A673 (cell line): ENCODE measurements at regions not wholly inside any gene's neighbourhood (a gene's known extent, or its start where the extent isn't known, plus 50 kb on each side); places are given as distances from the start of the nearest gene placed in this dataset.

Experiments used
- EZH2 ChIP-seq: fragments of 200-600 bp; sonication (generic); IDR thresholded peaks from 2 replicates; pipeline ENCODE4 v1.6.1; 2017; ENCODE audit warnings: borderline replicate concordance, low read depth, mild to moderate bottlenecking, mixed read lengths, antibody characterized with exemption, low read length; ENCODE audit not compliant: poor library complexity, severe bottlenecking
- TF ChIP-seq, protein P1 (sequence below): fragments of 300-800, 200-600 bp; sonication (generic); conservative IDR thresholded peaks from 2 replicates; pipeline ENCODE4 v1.5.1; 2017; ENCODE audit warnings: low read depth, mild to moderate bottlenecking, antibody characterized with exemption, low read length, moderate library complexity, mixed read lengths

DNA sequence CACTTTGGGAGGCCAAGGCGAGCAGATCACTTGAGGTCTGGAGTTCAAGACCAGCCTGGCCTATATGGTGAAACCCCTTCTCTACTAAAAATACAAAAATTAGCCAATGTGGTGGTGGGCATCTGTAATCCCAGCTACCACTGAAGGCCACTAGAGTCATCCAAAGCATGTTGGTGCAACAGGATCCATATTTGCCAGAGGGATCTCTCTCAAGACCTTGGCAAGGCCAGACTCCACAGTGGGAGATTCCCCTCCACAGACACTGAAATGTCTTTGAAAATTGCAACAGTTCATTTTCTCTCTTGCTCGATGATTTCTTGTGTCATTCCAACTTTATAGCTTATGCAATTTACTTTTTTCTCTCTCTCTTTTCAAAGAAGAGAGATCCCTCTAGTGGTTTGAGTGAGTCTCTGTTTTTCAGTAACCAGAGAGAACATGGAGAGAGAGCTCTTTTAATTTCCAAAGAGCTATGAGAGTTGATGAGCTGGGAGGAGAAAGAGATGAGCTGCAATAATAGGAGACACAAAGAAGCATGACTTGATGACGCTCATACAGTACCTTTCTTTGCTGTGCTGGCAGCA, 176.8 kb upstream of the USP25 start:
- TF ChIP-seq, protein P1, sequence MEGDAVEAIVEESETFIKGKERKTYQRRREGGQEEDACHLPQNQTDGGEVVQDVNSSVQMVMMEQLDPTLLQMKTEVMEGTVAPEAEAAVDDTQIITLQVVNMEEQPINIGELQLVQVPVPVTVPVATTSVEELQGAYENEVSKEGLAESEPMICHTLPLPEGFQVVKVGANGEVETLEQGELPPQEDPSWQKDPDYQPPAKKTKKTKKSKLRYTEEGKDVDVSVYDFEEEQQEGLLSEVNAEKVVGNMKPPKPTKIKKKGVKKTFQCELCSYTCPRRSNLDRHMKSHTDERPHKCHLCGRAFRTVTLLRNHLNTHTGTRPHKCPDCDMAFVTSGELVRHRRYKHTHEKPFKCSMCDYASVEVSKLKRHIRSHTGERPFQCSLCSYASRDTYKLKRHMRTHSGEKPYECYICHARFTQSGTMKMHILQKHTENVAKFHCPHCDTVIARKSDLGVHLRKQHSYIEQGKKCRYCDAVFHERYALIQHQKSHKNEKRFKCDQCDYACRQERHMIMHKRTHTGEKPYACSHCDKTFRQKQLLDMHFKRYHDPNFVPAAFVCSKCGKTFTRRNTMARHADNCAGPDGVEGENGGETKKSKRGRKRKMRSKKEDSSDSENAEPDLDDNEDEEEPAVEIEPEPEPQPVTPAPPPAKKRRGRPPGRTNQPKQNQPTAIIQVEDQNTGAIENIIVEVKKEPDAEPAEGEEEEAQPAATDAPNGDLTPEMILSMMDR = peak; percentile 52
- no peak for TF ChIP-seq EZH2
